ENCODE measurements at regions not wholly inside any gene's neighbourhood (a gene's known extent, or its start where the extent isn't known, plus 50 kb on each side); places are given as distances from the start of the nearest gene placed in this dataset.

GRCh38 chr9:118809160-118809625 lies 560.0 kb downstream of the BRINP1 start:
- H3K9me2 ChIP-seq (ENCODE audit: insufficient read depth) = no peaks in the 10 kb centered on the region
- H3K27ac ChIP-seq = no peak overlapping the region
- H3K27me3 ChIP-seq (ENCODE audit: insufficient read depth, low read depth) = no peaks in the 10 kb centered on the region
- TF ChIP-seq CTCF (conservative IDR thresholded peaks at IDR 0.05) = no peak
- no peak for TF ChIP-seq EZH2 (IDR thresholded peaks at IDR 0.05; ENCODE audit: low read depth)
- no peak overlapping the region for H3K4me3 ChIP-seq
- no peaks in the 10 kb centered on the region for H3F3A ChIP-seq (ENCODE audit: insufficient read depth, low read depth)
- no peak overlapping the region for H2AFZ ChIP-seq
- no peaks in the 10 kb centered on the region for H3K36me3 ChIP-seq (ENCODE audit: low read depth)
- H3K79me2 ChIP-seq (ENCODE audit: low read depth) = no peaks in the 10 kb centered on the region
- H3K9me3 ChIP-seq (ENCODE audit: insufficient read depth, low read depth) = no peaks in the 10 kb centered on the region
- POLR2A ChIA-PET (ENCODE audit: unreplicated experiment) = no interaction called here
- CTCF ChIA-PET = no interaction called here
- no peaks in the 10 kb centered on the region for H3K4me1 ChIP-seq (replicated peaks; ENCODE audit: insufficient read depth)
- DNase-seq = no peak
- H3K4me2 ChIP-seq = no peak overlapping the region
- intact Hi-C loops (cut with micrococcal nuclease; ENCODE audit: unreplicated experiment) = no loop called here
- no peaks in the 10 kb centered on the region for H4K20me1 ChIP-seq (ENCODE audit: insufficient read depth)
- no TSS peak for BruUV-seq (replicated peaks)

- intact Hi-C loops (cut with micrococcal nuclease; ENCODE audit: unreplicated experiment) = no loop called here
- DNase-seq = no peak
Measured at GRCh38 chr9:118829334-118829733, 539.9 kb downstream of the BRINP1 start.

GRCh38 chr9:118832371-118832770 lies 536.9 kb downstream of the BRINP1 start:
- Histone ChIP-seq H3K4me2 (no peak overlapping the region), H3F3A (ENCODE audit: insufficient read depth, low read depth) (no peaks in the 10 kb centered on the region), H3K9me2 (ENCODE audit: insufficient read depth) (no peaks in the 10 kb centered on the region), H3K79me2 (ENCODE audit: low read depth) (no peaks in the 10 kb centered on the region), H3K27ac (no peak overlapping the region), H3K36me3 (ENCODE audit: low read depth) (no peaks in the 10 kb centered on the region), H3K4me1 (replicated peaks; ENCODE audit: insufficient read depth) (no peaks in the 10 kb centered on the region), H4K20me1 (ENCODE audit: insufficient read depth) (no peaks in the 10 kb centered on the region), H3K9me3 (ENCODE audit: insufficient read depth, low read depth) (no peaks in the 10 kb centered on the region; the same call in 1 of the 2 replicates), H3K27me3 (ENCODE audit: insufficient read depth, low read depth) (no peaks in the 10 kb centered on the region), H3K4me3 (no peak overlapping the region), H2AFZ (no peak overlapping the region)
- intact Hi-C loops (cut with micrococcal nuclease; ENCODE audit: unreplicated experiment) = no loop called here
- no peak for DNase-seq
- CTCF ChIA-PET = no interaction called here
- TF ChIP-seq EZH2 (IDR thresholded peaks at IDR 0.05; ENCODE audit: low read depth) = no peak
- no peak for TF ChIP-seq CTCF (conservative IDR thresholded peaks at IDR 0.05)
- BruUV-seq (replicated peaks) = no TSS peak
- POLR2A ChIA-PET (ENCODE audit: unreplicated experiment) = no interaction called here

More at GRCh38 chr9:118829334-118829733, 539.9 kb downstream of the BRINP1 start:
- BruUV-seq (replicated peaks) = no TSS peak
- Histone ChIP-seq H3K79me2 (ENCODE audit: low read depth) (no peaks in the 10 kb centered on the region), H3K27ac (no peak overlapping the region), H3K36me3 (ENCODE audit: low read depth) (no peaks in the 10 kb centered on the region), H2AFZ (no peak overlapping the region), H3K4me2 (no peak overlapping the region), H3K4me1 (replicated peaks; ENCODE audit: insufficient read depth) (no peaks in the 10 kb centered on the region), H3K9me2 (ENCODE audit: insufficient read depth) (no peaks in the 10 kb centered on the region), H3F3A (ENCODE audit: insufficient read depth, low read depth) (no peaks in the 10 kb centered on the region), H4K20me1 (ENCODE audit: insufficient read depth) (no peaks in the 10 kb centered on the region), H3K27me3 (ENCODE audit: insufficient read depth, low read depth) (no peaks in the 10 kb centered on the region), H3K4me3 (no peak overlapping the region), H3K9me3 (ENCODE audit: insufficient read depth, low read depth) (no peaks in the 10 kb centered on the region; the same call in 1 of the 2 replicates)
- 0 out of 2 replicates have a peak, but pooled peaks have one; percentile 19 for TF ChIP-seq CTCF (conservative IDR thresholded peaks at IDR 0.05)
- no peak for TF ChIP-seq EZH2 (IDR thresholded peaks at IDR 0.05; ENCODE audit: low read depth)
- ChIA-PET POLR2A (ENCODE audit: unreplicated experiment) (no interaction called here), CTCF (interaction anchor here (0.5 kb wide), 1 partner anchor 460 kb away, joined by 3 read pairs; no protein-coding TSS in a partner anchor)
